ENCODE measurements at regions not wholly inside any gene's neighbourhood (a gene's known extent, or its start where the extent isn't known, plus 50 kb on each side); places are given as distances from the start of the nearest gene placed in this dataset.

DNA sequence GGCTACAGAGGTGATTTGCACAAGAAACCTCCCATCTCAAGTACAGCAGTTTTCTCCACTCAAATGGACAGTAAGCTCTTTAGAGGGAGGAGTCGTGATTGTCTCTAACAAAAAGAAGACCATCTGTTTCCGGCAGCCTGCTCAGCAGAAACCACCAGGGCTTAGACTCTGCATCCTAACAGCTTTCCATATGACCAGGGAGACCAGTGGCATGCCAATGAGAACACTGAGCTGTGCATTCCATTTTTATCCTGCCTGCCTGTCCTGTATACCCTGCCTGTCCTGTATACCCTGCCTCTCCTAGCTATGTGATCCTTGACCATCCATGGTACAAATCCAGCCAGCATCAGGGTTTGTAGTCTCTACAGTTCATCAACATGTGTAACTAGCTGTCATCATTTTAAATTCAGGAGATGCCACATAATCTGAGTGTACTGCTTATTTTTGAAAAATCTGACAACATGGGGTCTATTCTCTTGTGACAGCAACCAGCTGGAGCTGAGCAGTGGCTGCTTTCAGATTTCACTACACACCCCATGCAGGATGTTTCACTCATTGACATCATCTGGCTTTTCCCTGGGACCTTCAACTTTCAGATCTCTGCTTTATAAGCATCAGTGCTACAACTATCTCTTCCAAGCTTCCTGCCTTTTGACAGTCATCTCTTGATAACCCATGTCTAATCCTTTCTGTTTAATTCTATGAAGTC is 50.5 kb upstream of the POU2AF2 start:
- DNase-seq = no peak

DNA sequence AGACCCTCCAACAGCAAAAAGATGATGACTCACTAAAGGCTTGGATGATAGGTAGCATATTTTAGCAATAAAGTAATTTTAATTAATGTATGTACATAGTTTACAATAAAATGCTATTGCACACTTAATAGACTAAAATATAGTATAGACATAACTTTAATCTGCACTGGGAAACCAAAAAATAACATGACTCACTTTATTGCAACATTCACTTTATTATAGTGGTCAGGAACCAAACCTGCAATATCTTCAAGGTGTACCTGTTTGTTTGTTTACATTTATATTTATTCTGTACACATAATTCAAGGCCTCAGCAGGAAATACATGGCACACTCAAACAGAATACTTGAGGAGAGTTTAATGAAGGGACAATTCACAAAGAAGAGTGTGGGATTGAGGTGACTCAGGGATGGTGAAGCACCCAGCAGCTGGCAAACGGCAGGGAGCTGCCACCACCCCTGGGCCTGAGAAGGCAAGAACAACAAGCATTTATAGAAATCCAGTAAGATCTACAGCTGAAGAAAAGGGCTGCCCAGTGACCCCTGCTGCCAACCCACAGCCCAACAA is 51.5 kb upstream of the POU2AF2 start:
- no peak for DNase-seq

DNA sequence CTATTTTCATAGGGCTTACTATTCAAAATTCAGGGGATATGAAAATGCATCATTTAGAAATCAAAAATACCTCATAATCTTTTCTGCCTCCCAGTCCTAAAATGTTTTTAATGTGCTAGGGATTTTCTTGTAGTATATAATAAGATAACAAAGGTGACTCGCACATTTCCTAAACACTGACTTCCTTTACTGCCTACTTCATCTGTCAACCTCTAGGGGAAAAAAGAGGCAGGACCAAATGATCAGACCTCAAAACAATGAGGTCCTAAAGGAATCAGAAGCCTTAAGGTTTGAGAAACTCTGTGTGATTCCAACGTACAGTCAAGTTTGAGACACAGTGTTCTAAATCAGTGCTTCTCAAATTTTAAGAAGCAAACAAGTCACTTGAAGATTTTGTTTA is 56.1 kb upstream of the POU2AF2 start:
- no peak for DNase-seq

- DNase-seq = no peak
Observed at GRCh38 chr11:111186308-111186915, 59.1 kb upstream of the POU2AF2 start.

- no peak for DNase-seq
Observed at GRCh38 chr11:111185266-111185665, 60.3 kb upstream of the POU2AF2 start.

DNA sequence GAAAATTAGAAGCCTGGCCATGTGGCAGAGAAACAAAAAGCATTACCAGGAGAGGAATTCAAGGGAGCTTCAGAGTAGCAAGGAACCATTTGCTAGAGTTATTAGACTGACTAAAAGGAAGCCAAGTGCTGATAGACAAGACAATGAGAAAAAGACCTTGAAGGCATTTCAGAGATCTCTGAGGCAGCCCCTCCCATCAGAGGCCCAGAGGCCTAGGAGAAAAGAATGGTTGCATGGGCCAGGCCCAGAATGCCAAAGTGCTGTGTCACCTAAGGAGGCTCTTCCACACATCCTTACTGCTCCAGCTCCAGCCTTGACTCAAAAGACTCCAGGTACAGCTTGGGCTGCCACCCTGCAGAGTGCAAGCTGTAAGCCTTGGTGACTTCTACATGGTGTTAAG is 61.8 kb upstream of the POU2AF2 start:
- DNase-seq = no peak

- DNase-seq = no peak
Observed at GRCh38 chr11:111179184-111179910, 66.2 kb upstream of the POU2AF2 start.

DNA sequence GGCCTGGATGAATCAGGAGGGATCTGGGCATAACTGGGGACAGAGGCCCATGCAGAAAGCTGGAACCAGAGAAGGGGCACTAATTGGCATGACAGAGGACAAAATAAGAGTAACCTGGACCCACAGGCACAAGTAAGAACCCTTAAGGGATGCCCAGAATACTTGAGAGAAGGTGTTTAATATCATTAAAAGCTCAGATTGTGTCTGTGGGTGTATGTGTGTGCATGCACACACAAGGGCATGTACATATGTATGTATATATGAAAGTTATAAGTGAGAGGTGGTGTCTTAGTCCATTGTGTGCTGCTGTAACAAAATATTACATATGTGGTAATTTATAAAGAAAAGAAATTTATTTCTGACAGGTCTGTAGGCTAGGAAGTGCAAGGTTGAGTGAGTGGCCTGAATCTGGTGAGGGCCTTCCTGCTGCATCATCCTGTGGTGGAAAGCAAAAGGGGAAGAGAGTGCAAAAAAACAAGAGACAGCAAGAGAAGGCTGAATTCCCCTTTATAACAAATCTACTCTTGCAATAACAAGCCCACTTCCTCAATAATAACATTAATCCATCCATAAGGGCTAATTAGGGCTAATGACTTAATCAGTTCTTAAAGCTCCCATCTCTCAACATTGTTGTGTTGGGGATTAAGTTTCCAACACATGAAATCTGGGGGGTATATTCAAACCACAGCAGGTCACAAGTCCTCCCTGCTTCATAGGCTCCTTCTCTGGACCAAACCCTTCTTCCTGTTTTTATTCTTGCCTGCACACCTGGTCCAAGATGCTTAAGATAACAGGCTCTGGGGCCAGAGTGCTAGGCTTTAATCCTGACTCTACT is 68.3 kb upstream of the POU2AF2 start:
- DNase-seq = no peak

DNA sequence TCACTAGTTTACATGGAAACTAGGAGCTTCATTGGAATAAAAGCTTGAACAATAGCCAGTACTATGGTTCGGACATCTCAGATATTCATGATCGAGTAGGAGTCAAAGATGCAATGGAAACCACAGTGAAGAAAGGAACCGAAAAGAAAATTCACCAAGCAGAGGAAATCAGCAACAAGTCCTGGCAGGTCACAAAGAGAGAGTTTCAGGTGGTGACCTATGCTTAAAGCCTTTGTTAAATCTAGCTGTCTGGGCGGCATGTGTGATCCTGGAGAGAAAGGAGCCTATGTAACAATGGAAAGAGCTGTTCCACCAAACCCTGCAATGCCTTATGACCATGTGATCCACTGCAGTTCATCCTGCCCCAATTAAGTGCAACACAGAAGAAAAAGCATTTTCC is 68.9 kb upstream of the POU2AF2 start:
- no peak for DNase-seq

- DNase-seq = no peak
Observed at GRCh38 chr11:111173221-111173620, 72.3 kb upstream of the POU2AF2 start.

- DNase-seq = no peak
Observed at GRCh38 chr11:111172321-111172862, 73.1 kb upstream of the POU2AF2 start.

- no peak for DNase-seq
Observed at GRCh38 chr11:111170761-111171379, 74.7 kb upstream of the POU2AF2 start.

DNA sequence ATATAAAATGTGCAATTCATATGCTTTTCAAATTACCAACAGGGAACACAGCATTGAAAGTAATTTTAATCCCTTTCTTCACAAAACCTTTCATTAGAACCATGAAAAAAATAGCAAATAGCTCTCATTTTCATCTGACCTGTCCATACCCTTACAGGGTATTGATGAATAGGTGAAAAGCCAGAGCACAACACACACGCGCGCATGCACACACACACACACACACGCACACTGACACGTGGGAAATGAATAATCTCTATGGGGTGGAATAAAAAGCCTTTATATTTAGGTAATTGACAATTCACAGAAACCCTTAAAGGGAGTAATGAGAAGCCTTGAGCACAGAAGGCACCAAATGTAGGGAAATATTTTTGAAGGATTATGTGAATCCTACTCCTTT is 76.2 kb upstream of the POU2AF2 start:
- DNase-seq = no peak

DNA sequence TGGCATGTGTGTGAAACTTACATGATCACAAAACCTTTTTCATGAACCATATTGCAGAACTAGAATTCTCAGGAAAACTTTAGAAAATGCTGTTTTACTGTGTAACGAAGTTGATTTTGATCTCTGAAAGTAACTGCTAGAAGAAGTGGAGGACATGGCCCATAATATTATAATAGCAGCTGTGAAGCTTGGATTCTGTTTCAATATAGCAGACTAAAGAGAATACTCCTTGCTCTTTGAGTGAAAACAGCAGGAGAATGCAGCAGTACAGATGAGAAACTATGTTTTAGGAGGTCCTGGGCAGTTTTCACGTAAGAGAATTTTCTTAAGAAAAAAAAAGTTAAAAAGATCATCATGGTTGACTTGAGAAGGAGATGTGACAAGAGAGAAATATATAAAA is 76.7 kb upstream of the POU2AF2 start:
- DNase-seq = no peak

- DNase-seq = no peak
Observed at GRCh38 chr11:111167666-111168065, 77.9 kb upstream of the POU2AF2 start.

- no peak for DNase-seq
Observed at GRCh38 chr11:111166598-111166997, 78.9 kb upstream of the POU2AF2 start.

DNA sequence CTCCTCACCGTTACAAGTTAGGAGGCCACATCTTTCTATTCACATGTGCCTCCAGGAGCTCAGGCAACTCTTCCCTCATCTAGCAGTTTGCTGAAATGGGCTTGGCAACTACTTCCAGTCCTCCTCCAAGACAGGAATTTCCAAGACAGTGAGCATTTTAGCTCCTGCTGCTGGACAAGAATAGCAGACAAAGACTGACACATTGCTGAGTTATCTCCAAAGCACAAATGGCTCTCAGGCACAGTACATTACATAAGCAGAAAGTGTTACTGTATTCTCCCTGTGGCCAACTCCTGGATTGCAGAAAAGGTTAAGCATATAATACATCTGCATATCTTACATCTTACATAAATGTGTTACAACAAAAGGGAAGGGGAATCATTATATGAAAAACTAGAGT is 83.2 kb upstream of the POU2AF2 start:
- no peak for DNase-seq

GRCh38 chr11:111157571-111157970 is 88.0 kb upstream of the POU2AF2 start:
- no peak for DNase-seq

DNA sequence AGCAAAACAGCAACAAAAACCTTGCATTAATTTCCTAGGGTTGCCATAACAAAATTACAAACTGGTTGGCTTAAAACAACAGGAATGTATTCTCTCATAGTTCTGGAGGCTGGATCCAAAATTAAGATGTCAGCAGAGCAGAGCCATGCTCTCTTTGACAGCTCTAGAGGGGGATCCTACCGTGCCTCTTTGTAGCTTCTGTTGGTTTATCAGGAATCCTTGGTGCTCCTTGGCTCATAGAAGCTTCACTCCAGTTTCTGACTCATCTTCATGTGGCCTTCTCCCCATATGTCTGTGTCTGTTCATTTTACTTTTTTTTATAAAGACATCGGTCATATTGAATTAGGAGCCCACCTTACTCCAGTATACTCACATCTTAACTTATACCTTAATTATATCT is 90.5 kb upstream of the POU2AF2 start:
- no peak for DNase-seq

GRCh38 chr11:111153194-111153593 is 92.3 kb upstream of the POU2AF2 start:
- no peak for DNase-seq

- no peak for DNase-seq
Observed at GRCh38 chr11:111148953-111149352, 96.6 kb upstream of the POU2AF2 start.

- DNase-seq = no peak
Observed at GRCh38 chr11:111148121-111148520, 97.4 kb upstream of the POU2AF2 start.
